ENCODE measurements at regions not wholly inside any gene's neighbourhood (a gene's known extent, or its start where the extent isn't known, plus 50 kb on each side); places are given as distances from the start of the nearest gene placed in this dataset.

DNA sequence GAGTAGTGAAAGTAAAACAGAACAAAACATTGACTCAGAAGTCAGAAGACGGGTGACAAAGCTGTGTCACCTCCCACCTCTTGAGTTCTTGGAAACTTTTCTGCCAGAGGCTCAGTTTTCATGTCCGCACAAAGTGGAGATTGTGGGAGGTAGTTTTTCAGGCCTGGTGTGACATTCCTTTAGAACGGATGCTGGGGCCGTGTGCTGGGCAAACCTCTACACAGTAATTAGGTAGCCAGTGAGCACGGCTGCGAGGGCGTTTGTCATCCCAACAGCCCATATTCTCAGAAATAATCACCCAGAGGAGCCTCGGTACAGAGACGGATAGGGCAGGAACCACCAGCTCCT is 1054.4 kb downstream of the TBC1D22A start:
- H3K4me3 ChIP-seq (ENCODE audit: low read length in 2 of 2), result no peak overlapping the region
- H3K9me3 ChIP-seq (ENCODE audit: control insufficient read depth in 2 of 2, low read length in 2 of 2), result no peaks in the 10 kb centered on the region
- no peaks in the 10 kb centered on the region for H3K27me3 ChIP-seq (ENCODE audit: control insufficient read depth in 2 of 2, insufficient read depth in 2 of 2, low read length in 2 of 2)
- H3K4me1 ChIP-seq (ENCODE audit: control insufficient read depth in 2 of 2, insufficient read depth in 2 of 2, low read length in 2 of 2), result no peaks in the 10 kb centered on the region
- H3K9ac ChIP-seq (ENCODE audit: low read depth in 1 of 2, low read length in 2 of 2), result no peak overlapping the region
- no peaks in the 10 kb centered on the region for H3K36me3 ChIP-seq (ENCODE audit: control insufficient read depth in 2 of 2, insufficient read depth in 2 of 2, low read length in 2 of 2)
- H3K27ac ChIP-seq (ENCODE audit: low read depth in 2 of 2, low read length in 2 of 2), result no peak overlapping the region

GRCh38 chr22:47816121-47816862 is 1053.8 kb downstream of the TBC1D22A start:
- no peaks in the 10 kb centered on the region for H3K9me3 ChIP-seq (ENCODE audit: control insufficient read depth in 2 of 2, low read length in 2 of 2)
- no peak overlapping the region for H3K9ac ChIP-seq (ENCODE audit: low read depth in 1 of 2, low read length in 2 of 2)
- H3K27ac ChIP-seq (ENCODE audit: low read depth in 2 of 2, low read length in 2 of 2), result no peak overlapping the region
- H3K36me3 ChIP-seq (ENCODE audit: control insufficient read depth in 2 of 2, insufficient read depth in 2 of 2, low read length in 2 of 2), result no peaks in the 10 kb centered on the region
- H3K27me3 ChIP-seq (ENCODE audit: control insufficient read depth in 2 of 2, insufficient read depth in 2 of 2, low read length in 2 of 2), result no peaks in the 10 kb centered on the region
- no peaks in the 10 kb centered on the region for H3K4me1 ChIP-seq (ENCODE audit: control insufficient read depth in 2 of 2, insufficient read depth in 2 of 2, low read length in 2 of 2)
- H3K4me3 ChIP-seq (ENCODE audit: low read length in 2 of 2), result no peak overlapping the region

GRCh38 chr22:47814474-47814873 is 1052.0 kb downstream of the TBC1D22A start:
- no peaks in the 10 kb centered on the region for H3K36me3 ChIP-seq (ENCODE audit: control insufficient read depth in 2 of 2, insufficient read depth in 2 of 2, low read length in 2 of 2)
- no peak overlapping the region for H3K27ac ChIP-seq (ENCODE audit: low read depth in 2 of 2, low read length in 2 of 2)
- no peaks in the 10 kb centered on the region for H3K9me3 ChIP-seq (ENCODE audit: control insufficient read depth in 2 of 2, low read length in 2 of 2)
- no peak overlapping the region for H3K4me3 ChIP-seq (ENCODE audit: low read length in 2 of 2)
- no peak overlapping the region for H3K9ac ChIP-seq (ENCODE audit: low read depth in 1 of 2, low read length in 2 of 2)
- H3K27me3 ChIP-seq (ENCODE audit: control insufficient read depth in 2 of 2, insufficient read depth in 2 of 2, low read length in 2 of 2), result no peaks in the 10 kb centered on the region
- no peaks in the 10 kb centered on the region for H3K4me1 ChIP-seq (ENCODE audit: control insufficient read depth in 2 of 2, insufficient read depth in 2 of 2, low read length in 2 of 2)

- Histone ChIP-seq H3K27ac (ENCODE audit: low read depth in 2 of 2, low read length in 2 of 2) (no peak overlapping the region), H3K36me3 (ENCODE audit: control insufficient read depth in 2 of 2, insufficient read depth in 2 of 2, low read length in 2 of 2) (no peaks in the 10 kb centered on the region), H3K27me3 (ENCODE audit: control insufficient read depth in 2 of 2, insufficient read depth in 2 of 2, low read length in 2 of 2) (no peaks in the 10 kb centered on the region), H3K4me1 (ENCODE audit: control insufficient read depth in 2 of 2, insufficient read depth in 2 of 2, low read length in 2 of 2) (no peaks in the 10 kb centered on the region), H3K9ac (ENCODE audit: low read depth in 1 of 2, low read length in 2 of 2) (no peak overlapping the region), H3K4me3 (ENCODE audit: low read length in 2 of 2) (no peak overlapping the region), H3K9me3 (ENCODE audit: control insufficient read depth in 2 of 2, low read length in 2 of 2) (no peaks in the 10 kb centered on the region)
These were observed 1051.2 kb downstream of the TBC1D22A start for GRCh38 chr22:47813661-47814060.

DNA sequence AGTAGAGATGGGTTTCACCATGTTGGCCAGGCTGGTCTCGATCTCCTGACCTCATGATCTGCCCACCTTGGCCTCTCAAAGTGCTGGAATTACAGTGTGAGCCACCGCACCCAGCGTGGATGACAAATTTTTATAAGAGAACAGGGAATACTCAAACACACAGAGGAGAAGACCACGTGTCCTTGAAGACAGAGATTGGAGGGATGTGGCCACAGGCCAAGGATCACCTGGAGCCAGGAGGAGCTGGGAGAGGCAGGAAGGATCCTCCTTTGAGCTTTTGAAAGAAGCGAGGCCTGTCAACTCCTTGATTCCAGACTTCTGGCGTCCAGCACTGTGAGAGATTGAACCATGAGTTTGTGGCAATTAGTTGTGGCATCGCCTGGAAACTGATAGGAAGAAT is 1049.5 kb downstream of the TBC1D22A start:
- H3K36me3 ChIP-seq (ENCODE audit: control insufficient read depth in 2 of 2, insufficient read depth in 2 of 2, low read length in 2 of 2), result no peaks in the 10 kb centered on the region
- no peaks in the 10 kb centered on the region for H3K4me1 ChIP-seq (ENCODE audit: control insufficient read depth in 2 of 2, insufficient read depth in 2 of 2, low read length in 2 of 2)
- no peak overlapping the region for H3K9ac ChIP-seq (ENCODE audit: low read depth in 1 of 2, low read length in 2 of 2)
- no peaks in the 10 kb centered on the region for H3K27me3 ChIP-seq (ENCODE audit: control insufficient read depth in 2 of 2, insufficient read depth in 2 of 2, low read length in 2 of 2)
- no peak overlapping the region for H3K4me3 ChIP-seq (ENCODE audit: low read length in 2 of 2)
- H3K27ac ChIP-seq (ENCODE audit: low read depth in 2 of 2, low read length in 2 of 2), result no peak overlapping the region
- H3K9me3 ChIP-seq (ENCODE audit: control insufficient read depth in 2 of 2, low read length in 2 of 2), result no peaks in the 10 kb centered on the region

GRCh38 chr22:47810505-47811500 is 1048.4 kb downstream of the TBC1D22A start:
- Histone ChIP-seq H3K27ac (ENCODE audit: low read depth in 2 of 2, low read length in 2 of 2) (no peak overlapping the region), H3K4me1 (ENCODE audit: control insufficient read depth in 2 of 2, insufficient read depth in 2 of 2, low read length in 2 of 2) (no peaks in the 10 kb centered on the region), H3K9ac (ENCODE audit: low read depth in 1 of 2, low read length in 2 of 2) (no peak overlapping the region), H3K36me3 (ENCODE audit: control insufficient read depth in 2 of 2, insufficient read depth in 2 of 2, low read length in 2 of 2) (no peaks in the 10 kb centered on the region), H3K9me3 (ENCODE audit: control insufficient read depth in 2 of 2, low read length in 2 of 2) (no peaks in the 10 kb centered on the region), H3K4me3 (ENCODE audit: low read length in 2 of 2) (no peak overlapping the region), H3K27me3 (ENCODE audit: control insufficient read depth in 2 of 2, insufficient read depth in 2 of 2, low read length in 2 of 2) (no peaks in the 10 kb centered on the region)

DNA sequence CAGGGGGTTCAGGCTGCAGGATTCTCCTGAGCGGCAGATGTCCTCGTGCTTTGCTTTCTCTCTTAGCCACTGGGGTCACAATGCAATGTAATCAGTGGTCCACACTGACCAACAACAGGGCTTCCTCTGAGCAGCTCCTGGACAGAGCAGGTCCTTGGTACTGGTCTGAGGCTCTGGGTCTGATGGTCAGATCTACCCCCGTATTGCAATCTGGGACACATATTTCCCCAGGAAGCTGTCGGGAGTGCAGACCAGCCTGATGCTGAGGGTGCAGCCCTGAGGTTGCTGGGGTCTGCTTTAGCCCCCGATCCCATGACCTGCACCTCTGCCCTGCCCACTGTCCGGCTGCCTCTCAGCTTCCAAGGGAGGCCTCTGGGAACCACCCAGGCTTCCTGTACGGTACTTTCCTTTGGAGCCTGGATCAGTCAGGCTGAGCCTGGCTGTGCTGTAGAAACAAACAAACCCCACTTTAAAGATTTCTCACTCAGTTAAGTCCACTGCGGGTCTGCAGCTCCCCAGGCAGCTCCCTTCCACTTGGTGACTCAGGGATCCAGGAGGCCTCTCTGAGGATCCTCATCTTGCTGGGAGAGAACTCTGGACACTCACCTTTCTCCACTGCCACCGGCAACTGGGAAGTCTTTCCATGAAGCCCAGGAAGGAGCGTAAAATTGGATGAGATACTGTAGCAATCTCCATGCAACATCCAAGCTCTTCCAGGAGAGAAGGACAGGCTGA is 1046.6 kb downstream of the TBC1D22A start:
- Histone ChIP-seq H3K4me1 (ENCODE audit: control insufficient read depth in 2 of 2, insufficient read depth in 2 of 2, low read length in 2 of 2) (no peaks in the 10 kb centered on the region), H3K4me3 (ENCODE audit: low read length in 2 of 2) (no peak overlapping the region), H3K27me3 (ENCODE audit: control insufficient read depth in 2 of 2, insufficient read depth in 2 of 2, low read length in 2 of 2) (no peaks in the 10 kb centered on the region), H3K9ac (ENCODE audit: low read depth in 1 of 2, low read length in 2 of 2) (no peak overlapping the region), H3K36me3 (ENCODE audit: control insufficient read depth in 2 of 2, insufficient read depth in 2 of 2, low read length in 2 of 2) (no peaks in the 10 kb centered on the region), H3K27ac (ENCODE audit: low read depth in 2 of 2, low read length in 2 of 2) (no peak overlapping the region), H3K9me3 (ENCODE audit: control insufficient read depth in 2 of 2, low read length in 2 of 2) (no peaks in the 10 kb centered on the region)

- H3K27me3 ChIP-seq (ENCODE audit: control insufficient read depth in 2 of 2, insufficient read depth in 2 of 2, low read length in 2 of 2), result no peaks in the 10 kb centered on the region
- H3K9me3 ChIP-seq (ENCODE audit: control insufficient read depth in 2 of 2, low read length in 2 of 2), result no peaks in the 10 kb centered on the region
- H3K4me3 ChIP-seq (ENCODE audit: low read length in 2 of 2), result no peak overlapping the region
- H3K27ac ChIP-seq (ENCODE audit: low read depth in 2 of 2, low read length in 2 of 2), result no peak overlapping the region
- no peak overlapping the region for H3K9ac ChIP-seq (ENCODE audit: low read depth in 1 of 2, low read length in 2 of 2)
- H3K36me3 ChIP-seq (ENCODE audit: control insufficient read depth in 2 of 2, insufficient read depth in 2 of 2, low read length in 2 of 2), result no peaks in the 10 kb centered on the region
- H3K4me1 ChIP-seq (ENCODE audit: control insufficient read depth in 2 of 2, insufficient read depth in 2 of 2, low read length in 2 of 2), result no peaks in the 10 kb centered on the region
These were observed 1045.8 kb downstream of the TBC1D22A start for GRCh38 chr22:47808236-47808635.

DNA sequence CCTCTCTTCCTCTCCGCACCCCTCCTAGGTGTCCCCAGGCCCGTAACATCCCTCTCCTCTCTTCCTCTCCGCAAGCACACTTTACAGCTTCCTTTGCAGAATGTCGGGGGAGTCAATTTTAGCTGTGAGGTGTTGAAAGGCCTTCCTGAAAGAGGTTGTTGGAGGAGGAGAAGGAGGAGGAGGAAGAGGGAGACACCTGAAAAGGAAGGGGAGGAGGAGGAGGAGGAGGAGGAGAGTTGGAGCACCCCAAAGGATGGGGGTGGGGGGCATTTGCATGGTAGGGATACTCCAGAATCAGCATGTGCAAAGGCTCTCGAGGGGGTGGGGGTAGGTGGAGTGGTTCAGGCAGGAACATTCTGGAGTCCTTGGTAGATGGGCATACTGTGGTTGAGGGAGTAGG is 1045.1 kb downstream of the TBC1D22A start:
- Histone ChIP-seq H3K36me3 (ENCODE audit: control insufficient read depth in 2 of 2, insufficient read depth in 2 of 2, low read length in 2 of 2) (no peaks in the 10 kb centered on the region), H3K9ac (ENCODE audit: low read depth in 1 of 2, low read length in 2 of 2) (no peak overlapping the region), H3K9me3 (ENCODE audit: control insufficient read depth in 2 of 2, low read length in 2 of 2) (no peaks in the 10 kb centered on the region), H3K4me3 (ENCODE audit: low read length in 2 of 2) (no peak overlapping the region), H3K27ac (ENCODE audit: low read depth in 2 of 2, low read length in 2 of 2) (no peak overlapping the region), H3K4me1 (ENCODE audit: control insufficient read depth in 2 of 2, insufficient read depth in 2 of 2, low read length in 2 of 2) (no peaks in the 10 kb centered on the region), H3K27me3 (ENCODE audit: control insufficient read depth in 2 of 2, insufficient read depth in 2 of 2, low read length in 2 of 2) (no peaks in the 10 kb centered on the region)

GRCh38 chr22:47806894-47807293 is 1044.4 kb downstream of the TBC1D22A start:
- no peak overlapping the region for H3K9ac ChIP-seq (ENCODE audit: low read depth in 1 of 2, low read length in 2 of 2)
- no peak overlapping the region for H3K27ac ChIP-seq (ENCODE audit: low read depth in 2 of 2, low read length in 2 of 2)
- no peaks in the 10 kb centered on the region for H3K9me3 ChIP-seq (ENCODE audit: control insufficient read depth in 2 of 2, low read length in 2 of 2)
- no peak overlapping the region for H3K4me3 ChIP-seq (ENCODE audit: low read length in 2 of 2)
- no peaks in the 10 kb centered on the region for H3K27me3 ChIP-seq (ENCODE audit: control insufficient read depth in 2 of 2, insufficient read depth in 2 of 2, low read length in 2 of 2)
- no peaks in the 10 kb centered on the region for H3K4me1 ChIP-seq (ENCODE audit: control insufficient read depth in 2 of 2, insufficient read depth in 2 of 2, low read length in 2 of 2)
- no peaks in the 10 kb centered on the region for H3K36me3 ChIP-seq (ENCODE audit: control insufficient read depth in 2 of 2, insufficient read depth in 2 of 2, low read length in 2 of 2)
